HG03135 (cell line): ENCODE measurements at regions not wholly inside any gene's neighbourhood (a gene's known extent, or its start where the extent isn't known, plus 50 kb on each side); places are given as distances from the start of the nearest gene placed in this dataset.
"Not testable (repeated sequence)": the region's sequence is repeated elsewhere in the genome, so short reads cannot be mapped to it uniquely, and the experiment has no call there.

ENCODE experiments used
- ATAC-seq: cut with Tn5 transposase; IDR thresholded peaks from one replicate; pipeline ENCODE4 v1.9.1; 2021; ENCODE audit warnings: mild to moderate bottlenecking, moderate library complexity; ENCODE audit not compliant: unreplicated experiment

DNA sequence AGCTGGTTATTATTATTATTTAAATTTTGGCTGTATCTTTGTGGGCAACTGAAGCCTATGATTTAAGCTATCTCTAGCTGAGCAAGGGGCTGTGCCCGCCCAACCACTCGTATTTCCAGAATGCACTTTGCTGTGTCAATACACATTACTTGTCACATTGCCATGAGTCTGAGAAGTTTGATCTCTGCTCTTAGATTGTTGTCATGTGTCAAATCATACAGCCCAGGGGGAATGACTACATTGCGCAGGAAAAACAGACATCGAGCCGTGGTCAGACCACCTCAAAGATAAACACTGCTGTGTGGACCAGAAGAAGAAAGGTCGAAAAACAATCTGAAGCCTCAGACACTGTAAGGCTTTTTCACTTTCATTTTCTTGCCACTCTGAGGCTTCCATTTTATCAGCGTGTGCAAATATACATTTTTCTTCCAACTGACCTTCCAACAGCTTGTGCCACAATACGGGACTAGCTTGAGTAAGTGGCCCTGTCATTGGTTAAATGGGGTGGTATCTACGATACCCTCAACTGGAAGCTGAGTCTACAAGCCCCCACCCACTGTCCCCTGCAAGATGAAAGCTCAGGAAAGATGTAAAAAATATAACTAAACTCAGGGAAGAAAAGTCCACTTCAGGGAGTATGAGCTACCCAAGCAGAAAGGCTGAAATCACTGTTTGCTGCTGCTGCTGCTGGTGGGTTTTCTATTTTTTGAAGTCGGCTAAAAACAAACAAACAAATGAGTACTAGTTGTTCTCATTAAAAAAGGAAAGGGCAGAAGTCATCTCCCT lies 603.0 kb downstream of the BNC2 start:
- ATAC-seq: no peak

DNA sequence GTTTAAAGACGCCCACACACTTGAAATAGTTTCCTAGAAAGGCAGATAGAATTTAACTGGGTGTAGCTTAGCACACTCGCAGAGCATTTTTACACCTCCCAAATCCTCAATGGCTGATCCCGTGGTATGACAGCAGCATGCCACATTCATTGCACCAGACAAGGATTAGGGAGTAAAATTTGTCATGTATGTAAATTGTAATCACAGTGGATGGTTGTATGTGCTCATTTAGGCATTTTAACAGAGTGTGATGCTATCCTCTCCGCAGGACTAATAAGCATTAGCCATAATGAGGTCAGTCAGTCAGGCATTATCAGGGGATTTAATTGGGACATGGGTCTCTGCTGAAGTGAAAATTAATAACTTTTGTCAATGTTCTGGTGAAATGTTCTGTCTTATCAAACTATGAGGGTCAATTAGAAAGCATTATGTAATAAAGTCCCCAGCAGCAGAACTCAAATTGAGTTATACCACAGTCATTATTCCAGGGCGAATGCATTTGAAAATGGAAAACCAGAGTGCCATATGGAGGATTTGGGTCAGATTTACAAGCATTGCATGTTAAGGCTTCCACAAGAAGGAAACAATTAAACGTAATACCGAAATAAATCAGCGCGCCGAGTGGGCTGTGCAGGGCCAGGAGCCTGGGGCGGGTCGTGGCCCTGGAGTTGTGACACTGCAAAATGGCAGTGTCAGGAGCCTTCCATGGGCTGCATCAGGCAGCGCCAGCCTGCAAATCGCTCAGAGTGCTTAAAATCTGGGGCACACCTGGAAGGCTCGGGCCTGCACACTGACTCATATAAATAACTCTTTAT lies 602.2 kb downstream of the BNC2 start:
- ATAC-seq: no peak

DNA sequence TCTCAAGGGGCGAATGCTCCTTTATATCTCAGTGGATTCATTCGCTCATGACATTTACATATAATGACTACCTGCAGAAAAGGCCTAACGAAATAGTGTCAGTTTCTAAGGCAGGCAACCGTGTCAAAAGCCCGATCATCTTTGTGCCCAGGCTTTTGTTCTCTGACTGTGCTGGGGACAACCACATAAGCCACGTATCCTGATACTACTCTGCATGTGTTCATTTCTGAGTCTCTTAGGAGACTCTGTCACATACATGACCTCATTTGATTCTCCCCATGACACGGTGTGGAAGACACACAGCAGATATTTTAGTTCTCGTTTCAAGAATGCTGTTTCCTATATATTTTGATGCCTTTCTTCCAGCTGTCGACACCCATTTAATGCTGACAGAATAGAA lies 598.5 kb downstream of the BNC2 start:
- ATAC-seq: no peak

- ATAC-seq: no peak
Observed at GRCh38 chr9:16272776-16273175, 597.7 kb downstream of the BNC2 start.

DNA sequence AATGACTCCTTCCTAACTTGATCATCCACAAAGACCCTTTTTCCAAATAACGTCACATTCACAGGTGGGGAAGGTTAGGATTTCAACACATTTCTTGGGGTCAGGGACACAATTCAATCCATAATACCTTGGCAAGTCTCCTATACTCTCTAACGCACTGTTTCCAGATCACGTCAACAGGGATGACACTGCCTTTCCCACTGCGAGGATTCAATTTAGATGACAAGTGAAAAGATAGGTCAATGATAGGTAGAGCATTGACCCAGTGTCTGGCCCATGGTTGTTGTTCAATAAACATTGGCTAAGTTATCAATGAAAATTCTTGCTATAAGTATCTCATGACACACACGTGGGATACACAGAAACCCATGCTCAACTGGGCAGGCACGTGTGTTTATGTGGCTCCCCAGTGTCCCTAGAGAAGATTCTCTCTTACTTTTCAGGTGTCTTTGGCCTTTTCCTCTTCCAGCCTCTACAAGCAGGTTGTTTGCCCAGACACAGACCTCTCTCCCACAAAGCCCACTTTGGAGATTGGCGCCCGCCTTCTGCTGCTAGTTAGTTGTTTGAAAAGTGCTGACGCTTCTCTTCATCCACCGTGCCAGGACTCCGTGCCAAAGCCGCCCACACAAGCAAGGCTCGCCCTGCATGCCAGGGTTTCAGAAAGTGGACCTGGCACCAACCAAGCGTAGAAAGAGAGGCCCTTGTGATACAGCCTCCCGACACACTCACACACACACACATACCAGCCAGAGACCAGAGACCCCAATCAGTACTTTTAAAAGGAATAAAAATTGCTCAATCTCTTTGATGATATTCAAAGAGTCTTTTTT lies 594.5 kb downstream of the BNC2 start:
- ATAC-seq: no peak

- ATAC-seq: no peak
Observed at GRCh38 chr9:16276866-16277265, 593.6 kb downstream of the BNC2 start.

DNA sequence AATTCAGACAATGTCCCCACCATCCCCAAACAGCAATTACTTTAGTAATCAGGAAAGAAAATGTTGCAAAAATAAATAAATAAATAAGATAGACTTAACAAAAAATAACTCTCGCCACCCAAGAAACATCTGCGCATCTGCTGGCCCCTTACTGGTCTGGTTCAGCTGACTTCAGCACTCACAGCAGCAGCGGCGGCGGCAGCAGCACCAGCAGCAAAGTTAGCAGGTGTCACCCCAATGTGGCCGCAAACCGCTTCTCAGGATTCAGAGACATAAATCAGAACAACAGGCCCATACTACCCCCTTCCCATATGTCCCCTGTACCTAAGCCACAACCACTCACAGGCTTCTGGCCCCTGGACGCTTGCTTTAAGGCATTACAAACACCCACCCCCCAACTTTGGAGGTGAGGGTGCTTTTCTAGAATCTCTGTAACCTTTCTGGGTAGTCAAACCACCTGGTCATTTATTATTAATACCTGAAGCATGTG lies 593.0 kb downstream of the BNC2 start:
- ATAC-seq: no peak

DNA sequence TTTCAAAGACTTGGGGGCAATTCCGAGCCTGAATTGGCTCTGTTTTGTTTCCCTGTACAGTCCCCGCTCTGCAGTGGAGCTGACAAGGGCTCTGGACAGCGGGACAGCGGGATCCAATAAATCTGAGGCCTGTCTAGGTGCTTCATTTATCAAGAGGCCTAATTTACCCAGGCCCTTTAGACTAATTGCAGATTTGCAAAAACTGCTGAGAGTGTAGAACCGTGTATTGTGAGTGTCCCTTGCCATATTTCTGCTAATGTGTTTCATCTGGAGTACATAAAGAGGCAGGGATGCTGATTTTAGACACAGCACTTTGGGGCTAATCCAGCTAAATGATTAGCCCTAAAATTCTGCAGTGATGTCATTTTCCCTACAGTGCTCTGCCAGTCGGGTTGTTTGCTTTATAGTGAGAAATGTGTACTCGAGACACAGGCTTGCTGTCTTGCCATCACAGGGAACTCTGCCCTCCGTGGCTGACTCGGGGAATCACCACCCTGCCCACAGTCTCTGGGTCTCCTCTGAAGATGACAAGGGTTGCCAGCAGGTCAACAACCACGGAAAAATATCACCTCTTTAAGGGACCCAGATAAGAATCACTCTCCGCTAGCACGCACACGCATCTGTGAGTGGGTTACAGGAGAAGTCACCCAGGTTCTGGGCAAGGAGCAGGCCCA lies 592.0 kb downstream of the BNC2 start:
- ATAC-seq: no peak

DNA sequence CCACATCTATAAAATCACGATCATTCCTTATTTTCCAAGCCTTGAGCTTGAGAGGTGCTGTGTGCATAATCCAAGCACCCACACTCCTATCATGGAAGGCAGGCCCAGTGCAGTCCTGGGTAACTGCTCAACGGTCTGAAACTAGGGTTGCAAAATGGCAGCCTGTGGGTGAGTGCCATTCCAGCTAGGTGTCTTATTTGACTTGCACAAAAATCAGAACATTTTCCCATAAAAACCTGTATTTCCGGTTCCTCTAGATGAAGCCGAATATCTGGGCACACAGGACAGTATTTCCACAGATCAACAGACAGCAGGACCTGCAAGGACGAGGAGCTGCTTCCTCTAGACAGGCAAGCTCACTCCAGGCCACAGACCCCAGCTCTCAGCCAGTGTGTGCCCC lies 588.8 kb downstream of the BNC2 start:
- ATAC-seq: no peak

GRCh38 chr9:16282216-16282615 lies 588.3 kb downstream of the BNC2 start:
- ATAC-seq: no peak

GRCh38 chr9:16282718-16283117 lies 587.8 kb downstream of the BNC2 start:
- no peak for ATAC-seq

DNA sequence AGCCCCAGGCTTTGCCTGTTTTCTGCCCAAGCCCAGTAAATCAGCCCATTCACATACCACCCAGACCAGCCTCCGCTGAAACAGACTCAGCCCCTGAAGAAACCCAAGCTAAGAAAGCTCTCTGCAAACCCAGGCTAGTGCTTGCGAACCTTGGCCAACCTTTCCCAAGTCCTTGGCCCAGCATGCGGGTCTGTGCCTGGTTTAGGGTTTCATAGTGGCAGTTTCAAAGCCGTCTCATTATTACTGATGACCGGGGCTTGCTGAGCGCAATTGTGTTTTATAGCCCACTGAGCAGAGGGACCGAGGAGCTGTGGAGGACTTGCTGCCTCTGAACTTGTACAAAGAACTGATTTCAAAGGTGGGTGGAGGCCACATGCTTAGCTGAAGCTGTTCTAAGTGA lies 584.3 kb downstream of the BNC2 start:
- no peak for ATAC-seq

DNA sequence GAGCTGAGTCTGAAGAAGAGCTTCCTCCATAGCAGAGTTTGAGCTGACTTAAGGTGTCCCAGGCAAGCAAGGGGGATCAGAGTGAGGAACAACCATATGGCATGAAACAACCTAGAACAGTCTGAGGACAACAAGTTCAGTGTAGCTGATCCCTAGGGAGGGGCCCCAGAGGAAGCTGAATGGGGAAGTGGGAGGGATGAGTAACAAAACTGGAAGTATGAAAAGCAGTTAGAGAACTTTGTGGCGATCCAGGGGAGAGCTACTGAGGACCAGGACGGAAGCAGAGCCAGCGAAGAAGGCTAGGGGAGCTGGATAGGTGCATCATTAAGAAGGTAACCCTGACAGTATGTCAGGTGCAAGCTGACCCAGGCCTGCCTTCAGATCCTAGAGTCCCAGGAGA lies 580.8 kb downstream of the BNC2 start:
- ATAC-seq: peak; percentile 76

DNA sequence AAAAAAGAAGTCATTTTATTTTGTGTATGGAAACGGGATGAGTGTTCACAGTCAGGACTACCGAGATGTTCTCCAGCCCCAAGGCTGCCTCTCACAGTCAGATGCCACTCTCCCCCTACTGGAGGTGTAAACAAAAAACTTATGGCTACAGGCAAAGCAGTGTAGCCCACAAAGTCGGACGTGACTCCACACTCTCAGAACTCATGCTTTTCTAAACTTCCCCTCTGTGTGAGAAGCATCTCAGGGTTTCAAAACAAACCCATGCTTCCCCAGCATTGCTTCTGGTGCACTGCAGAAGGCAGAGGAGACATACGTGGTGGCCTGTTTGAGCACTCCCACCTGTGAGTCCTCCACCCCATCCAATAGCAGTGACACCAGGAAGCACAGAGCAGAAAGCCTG lies 580.3 kb downstream of the BNC2 start:
- peak; percentile 48 for ATAC-seq

DNA sequence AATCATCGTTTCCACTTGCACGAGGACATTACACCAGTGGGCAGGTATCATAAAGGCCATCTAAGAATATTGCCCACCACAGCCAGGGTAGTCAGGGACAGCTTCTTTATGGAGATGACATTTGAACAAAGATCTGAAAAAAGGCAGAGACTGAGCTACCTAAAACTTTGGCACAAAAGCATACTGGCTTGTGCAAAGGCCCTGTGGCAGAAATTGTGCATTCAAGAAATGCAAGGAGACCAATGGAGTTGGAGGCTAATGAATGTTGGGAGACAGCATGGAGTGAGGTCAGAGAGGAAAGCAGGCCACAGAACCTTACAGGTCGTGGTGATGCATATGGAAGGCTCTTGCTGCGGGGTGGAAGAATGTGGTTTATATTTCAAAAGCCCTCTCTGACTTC lies 578.5 kb downstream of the BNC2 start:
- ATAC-seq: no peak

DNA sequence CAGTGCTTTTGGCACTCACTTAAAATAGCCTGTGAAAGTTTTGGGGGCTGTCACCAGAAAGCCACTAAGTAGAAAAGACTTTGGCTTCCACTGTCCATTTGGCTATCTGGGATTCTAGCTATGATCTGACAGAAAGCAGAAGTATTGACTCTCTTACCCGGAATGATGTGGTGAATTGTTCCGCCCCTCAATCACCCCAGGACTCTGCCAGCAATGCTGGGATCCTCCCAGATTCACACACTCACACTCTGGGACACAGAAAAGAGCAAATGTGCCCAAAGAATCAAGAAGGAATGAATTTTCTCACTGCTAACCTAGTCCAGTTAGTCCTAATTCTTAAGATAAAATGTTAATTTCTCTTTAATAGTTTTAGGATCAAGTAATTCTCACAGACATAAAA lies 576.9 kb downstream of the BNC2 start:
- no peak for ATAC-seq

GRCh38 chr9:16294133-16294770 lies 576.2 kb downstream of the BNC2 start:
- no peak for ATAC-seq

DNA sequence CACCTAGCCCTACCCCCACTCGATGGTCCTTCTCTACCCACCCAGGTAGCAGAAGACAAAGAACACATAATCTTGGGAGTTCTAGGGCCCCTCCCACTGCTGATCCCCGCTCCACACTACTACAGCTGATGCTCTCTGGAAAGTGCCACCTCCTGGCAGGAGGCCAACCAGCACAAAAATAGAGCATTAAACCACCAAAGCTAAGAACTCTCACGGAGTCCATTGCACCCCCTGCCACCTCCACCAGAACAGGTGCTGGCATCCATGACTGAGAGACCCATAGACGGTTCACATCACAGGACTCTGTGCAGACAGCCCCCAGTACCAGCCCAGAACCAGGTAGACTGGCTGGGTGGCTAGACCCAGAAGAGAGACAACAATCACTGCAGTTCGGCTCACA lies 575.5 kb downstream of the BNC2 start:
- ATAC-seq: not testable (repeated sequence)

- not testable (repeated sequence) for ATAC-seq
Observed at GRCh38 chr9:16299368-16299767, 571.1 kb downstream of the BNC2 start.

DNA sequence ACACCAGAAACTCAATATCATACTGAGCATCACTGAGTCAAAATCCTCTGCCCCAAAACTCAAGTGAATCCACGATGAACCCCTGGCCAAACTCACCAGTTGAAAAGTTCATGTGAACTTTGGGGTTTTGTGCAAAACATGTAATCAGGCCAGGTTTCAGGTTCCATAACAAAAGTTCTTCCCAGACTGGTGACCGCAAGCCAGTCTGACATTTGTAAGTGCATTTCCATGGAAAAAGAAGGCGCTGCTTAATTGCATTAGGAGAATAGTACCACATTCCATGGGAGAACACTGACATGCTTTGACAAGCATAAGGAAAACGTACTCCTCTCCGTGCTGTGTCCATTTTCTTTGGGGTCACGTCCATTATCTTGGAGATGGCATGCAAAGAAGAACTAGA lies 567.0 kb downstream of the BNC2 start:
- ATAC-seq: no peak
